ENCODE measurements at regions not wholly inside any gene's neighbourhood (a gene's known extent, or its start where the extent isn't known, plus 50 kb on each side); places are given as distances from the start of the nearest gene placed in this dataset.

- TF ChIP-seq CTCF (IDR thresholded peaks at IDR 0.05; ENCODE audit: low read depth, low read length, poor library complexity, severe bottlenecking) (no peak), EZH2phosphoT487 (IDR thresholded peaks at IDR 0.05; ENCODE audit: borderline replicate concordance, low read length) (no peak)
Observed at GRCh38 chr4:18777190-18777930, 755.8 kb upstream of the LCORL start.

Data from DOHH2 (cell line).